Activated CD4-positive, alpha-beta T cell treated with anti-CD3 and anti-CD28 coated beads, Interleukin-2, amount 50 U/mL, for 48 hours (primary cell): ENCODE measurements at regions not wholly inside any gene's neighbourhood (a gene's known extent, or its start where the extent isn't known, plus 50 kb on each side); places are given as distances from the start of the nearest gene placed in this dataset.
"Not testable (repeated sequence)": the region's sequence is repeated elsewhere in the genome, so short reads cannot be mapped to it uniquely, and the experiment has no call there.

Experiments
- DNase-seq, 2 experiments: peaks; one replicate each; pipeline ENCODE4 v3.0.0-alpha.2; 2020

- peak; percentile 3 to 11 for DNase-seq
These were observed 106.0 kb downstream of the MEX3B start for GRCh38 chr15:81939604-81940440.

GRCh38 chr15:81937189-81937588, 108.6 kb downstream of the MEX3B start:
- no peak for DNase-seq

GRCh38 chr15:81930582-81931369, 115.0 kb downstream of the MEX3B start:
- no peak for DNase-seq

- DNase-seq = no peak
These were observed 116.3 kb downstream of the MEX3B start for GRCh38 chr15:81929557-81929956.

GRCh38 chr15:81926981-81927380, 118.8 kb downstream of the MEX3B start:
- DNase-seq = no peak

GRCh38 chr15:81924729-81925128, 121.1 kb downstream of the MEX3B start:
- DNase-seq = no peak

- DNase-seq = no peak
These were observed 122.1 kb downstream of the MEX3B start for GRCh38 chr15:81923561-81924350.

- no peak for DNase-seq
These were observed 123.7 kb downstream of the MEX3B start for GRCh38 chr15:81922143-81922542.

- DNase-seq = no peak
These were observed 124.7 kb downstream of the MEX3B start for GRCh38 chr15:81921163-81921562.

- DNase-seq = not testable (repeated sequence)
These were observed 127.1 kb downstream of the MEX3B start for GRCh38 chr15:81918767-81919166.

GRCh38 chr15:81916451-81916850, 129.4 kb downstream of the MEX3B start:
- DNase-seq = no peak

GRCh38 chr15:81915990-81916389, 129.8 kb downstream of the MEX3B start:
- no peak for DNase-seq

- DNase-seq = no peak
These were observed 131.0 kb downstream of the MEX3B start for GRCh38 chr15:81914734-81915256.

- DNase-seq = no peak
These were observed 131.5 kb downstream of the MEX3B start for GRCh38 chr15:81914333-81914732.

GRCh38 chr15:81911022-81911971, 134.5 kb downstream of the MEX3B start:
- no peak for DNase-seq

GRCh38 chr15:81910355-81911021, 135.3 kb downstream of the MEX3B start:
- DNase-seq = no peak

- no peak for DNase-seq
These were observed 136.8 kb downstream of the MEX3B start for GRCh38 chr15:81909011-81909358.

GRCh38 chr15:81908111-81908510, 137.7 kb downstream of the MEX3B start:
- no peak for DNase-seq

GRCh38 chr15:81907521-81907920, 138.3 kb downstream of the MEX3B start:
- no peak for DNase-seq

- DNase-seq = no peak
These were observed 139.9 kb downstream of the MEX3B start for GRCh38 chr15:81905889-81906288.

GRCh38 chr15:81901319-81901718, 144.5 kb downstream of the MEX3B start:
- DNase-seq = no peak
